SK-N-MC (cell line): ENCODE measurements at regions not wholly inside any gene's neighbourhood (a gene's known extent, or its start where the extent isn't known, plus 50 kb on each side); places are given as distances from the start of the nearest gene placed in this dataset.

Experiments used
- EZH2 ChIP-seq: fragments of 200-600 bp; sonication (generic); IDR thresholded peaks from one replicate; pipeline ENCODE4 v1.6.1; 2017; ENCODE audit warnings: antibody characterized with exemption
- FOXP2 ChIP-seq: optimal IDR thresholded peaks from 2 replicates; pipeline ENCODE3; 2011; ENCODE audit warnings: mild to moderate bottlenecking, moderate library complexity; ENCODE audit not compliant: insufficient read depth; ENCODE audit errors: extremely low read length, control extremely low read depth
- POLR2AphosphoS5 ChIP-seq: IDR thresholded peaks from 2 replicates; pipeline ENCODE4 v1.6.1; 2012; ENCODE audit warnings: mild to moderate bottlenecking, low read depth, low read length, borderline replicate concordance

GRCh38 chr12:74401035-74401434, 136.6 kb upstream of the ATXN7L3B start:
- TF ChIP-seq EZH2 (no peak), POLR2AphosphoS5 (no peak), FOXP2 (no peak)
